T1000 (cell line): ENCODE measurements at regions not wholly inside any gene's neighbourhood (a gene's known extent, or its start where the extent isn't known, plus 50 kb on each side); places are given as distances from the start of the nearest gene placed in this dataset.

Experiments
- DNase-seq: peaks from one replicate; lab custom pipeline; 2025; ENCODE audit warnings: mixed read lengths; lab: John Stamatoyannopoulos, UW

GRCh38 chr1:60367532-60367931 is 294.0 kb upstream of the C1orf87 start:
- no peak for DNase-seq

- no peak for DNase-seq
Observed at GRCh38 chr1:60359431-60359830, 285.9 kb upstream of the C1orf87 start.

- no peak for DNase-seq
Observed at GRCh38 chr1:60350531-60350930, 277.0 kb upstream of the C1orf87 start.

- DNase-seq, result no peak
Observed at GRCh38 chr1:60348884-60349283, 275.3 kb upstream of the C1orf87 start.

- no peak for DNase-seq
Observed at GRCh38 chr1:60345621-60346020, 272.1 kb upstream of the C1orf87 start.

- no peak for DNase-seq
Observed at GRCh38 chr1:60345049-60345448, 271.5 kb upstream of the C1orf87 start.

- DNase-seq, result no peak
Observed at GRCh38 chr1:60343736-60344135, 270.2 kb upstream of the C1orf87 start.

- no peak for DNase-seq
Observed at GRCh38 chr1:60342569-60342968, 269.0 kb upstream of the C1orf87 start.

GRCh38 chr1:60341274-60341673 is 267.7 kb upstream of the C1orf87 start:
- no peak for DNase-seq

- DNase-seq, result no peak
Observed at GRCh38 chr1:60331647-60332046, 258.1 kb upstream of the C1orf87 start.

- DNase-seq, result no peak
Observed at GRCh38 chr1:60329651-60330050, 256.1 kb upstream of the C1orf87 start.

- DNase-seq, result no peak
Observed at GRCh38 chr1:60311838-60312237, 238.3 kb upstream of the C1orf87 start.

GRCh38 chr1:60299581-60299980 is 226.0 kb upstream of the C1orf87 start:
- DNase-seq, result no peak

- no peak for DNase-seq
Observed at GRCh38 chr1:60298290-60298689, 224.7 kb upstream of the C1orf87 start.

- no peak for DNase-seq
Observed at GRCh38 chr1:60296794-60297193, 223.2 kb upstream of the C1orf87 start.

GRCh38 chr1:60292140-60292539 is 218.6 kb upstream of the C1orf87 start:
- no peak for DNase-seq

- no peak for DNase-seq
Observed at GRCh38 chr1:60290393-60290792, 216.8 kb upstream of the C1orf87 start.

GRCh38 chr1:60287536-60287935 is 214.0 kb upstream of the C1orf87 start:
- DNase-seq, result no peak

GRCh38 chr1:60283690-60284089 is 210.1 kb upstream of the C1orf87 start:
- DNase-seq, result no peak

GRCh38 chr1:60281360-60281932 is 207.9 kb upstream of the C1orf87 start:
- peak; percentile 23 for DNase-seq

GRCh38 chr1:60280819-60281218 is 207.2 kb upstream of the C1orf87 start:
- no peak for DNase-seq

- DNase-seq, result no peak
Observed at GRCh38 chr1:60280256-60280655, 206.7 kb upstream of the C1orf87 start.

- no peak for DNase-seq
Observed at GRCh38 chr1:60279798-60280197, 206.2 kb upstream of the C1orf87 start.

GRCh38 chr1:60277269-60277668 is 203.7 kb upstream of the C1orf87 start:
- no peak for DNase-seq
